ENCODE measurements at regions not wholly inside any gene's neighbourhood (a gene's known extent, or its start where the extent isn't known, plus 50 kb on each side); places are given as distances from the start of the nearest gene placed in this dataset.

DNA sequence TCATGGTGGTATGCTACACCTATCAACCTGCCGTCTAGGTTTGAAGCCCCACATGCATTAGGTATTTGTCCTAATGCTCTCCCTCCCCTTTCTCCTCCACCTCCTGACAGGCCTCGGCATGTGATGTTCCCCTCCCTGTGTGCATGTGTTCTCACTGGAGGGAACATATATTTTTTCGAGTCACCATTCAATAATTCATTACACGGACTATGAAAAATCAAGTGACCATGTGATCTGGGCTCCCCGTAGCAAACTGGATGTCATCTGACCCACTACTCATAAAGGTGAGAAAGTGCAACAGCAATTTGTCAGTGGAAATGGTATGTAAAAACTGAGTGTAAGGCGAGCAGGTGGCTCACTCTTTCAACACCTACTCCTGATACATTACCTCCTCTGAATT lies 224.3 kb upstream of the RASGRP1 start:
- POLR2A ChIA-PET: no interaction called here
- TF ChIP-seq REST (IDR thresholded peaks at IDR 0.05; ENCODE audit: borderline replicate concordance in 1 of 2, low read depth in 1 of 2, low read length in 2 of 2): no peak
- no peak for TF ChIP-seq ZNF766 (CRISPR knock-in tag; IDR thresholded peaks at IDR 0.05; ENCODE audit: borderline replicate concordance)
- TF ChIP-seq, protein P1, sequence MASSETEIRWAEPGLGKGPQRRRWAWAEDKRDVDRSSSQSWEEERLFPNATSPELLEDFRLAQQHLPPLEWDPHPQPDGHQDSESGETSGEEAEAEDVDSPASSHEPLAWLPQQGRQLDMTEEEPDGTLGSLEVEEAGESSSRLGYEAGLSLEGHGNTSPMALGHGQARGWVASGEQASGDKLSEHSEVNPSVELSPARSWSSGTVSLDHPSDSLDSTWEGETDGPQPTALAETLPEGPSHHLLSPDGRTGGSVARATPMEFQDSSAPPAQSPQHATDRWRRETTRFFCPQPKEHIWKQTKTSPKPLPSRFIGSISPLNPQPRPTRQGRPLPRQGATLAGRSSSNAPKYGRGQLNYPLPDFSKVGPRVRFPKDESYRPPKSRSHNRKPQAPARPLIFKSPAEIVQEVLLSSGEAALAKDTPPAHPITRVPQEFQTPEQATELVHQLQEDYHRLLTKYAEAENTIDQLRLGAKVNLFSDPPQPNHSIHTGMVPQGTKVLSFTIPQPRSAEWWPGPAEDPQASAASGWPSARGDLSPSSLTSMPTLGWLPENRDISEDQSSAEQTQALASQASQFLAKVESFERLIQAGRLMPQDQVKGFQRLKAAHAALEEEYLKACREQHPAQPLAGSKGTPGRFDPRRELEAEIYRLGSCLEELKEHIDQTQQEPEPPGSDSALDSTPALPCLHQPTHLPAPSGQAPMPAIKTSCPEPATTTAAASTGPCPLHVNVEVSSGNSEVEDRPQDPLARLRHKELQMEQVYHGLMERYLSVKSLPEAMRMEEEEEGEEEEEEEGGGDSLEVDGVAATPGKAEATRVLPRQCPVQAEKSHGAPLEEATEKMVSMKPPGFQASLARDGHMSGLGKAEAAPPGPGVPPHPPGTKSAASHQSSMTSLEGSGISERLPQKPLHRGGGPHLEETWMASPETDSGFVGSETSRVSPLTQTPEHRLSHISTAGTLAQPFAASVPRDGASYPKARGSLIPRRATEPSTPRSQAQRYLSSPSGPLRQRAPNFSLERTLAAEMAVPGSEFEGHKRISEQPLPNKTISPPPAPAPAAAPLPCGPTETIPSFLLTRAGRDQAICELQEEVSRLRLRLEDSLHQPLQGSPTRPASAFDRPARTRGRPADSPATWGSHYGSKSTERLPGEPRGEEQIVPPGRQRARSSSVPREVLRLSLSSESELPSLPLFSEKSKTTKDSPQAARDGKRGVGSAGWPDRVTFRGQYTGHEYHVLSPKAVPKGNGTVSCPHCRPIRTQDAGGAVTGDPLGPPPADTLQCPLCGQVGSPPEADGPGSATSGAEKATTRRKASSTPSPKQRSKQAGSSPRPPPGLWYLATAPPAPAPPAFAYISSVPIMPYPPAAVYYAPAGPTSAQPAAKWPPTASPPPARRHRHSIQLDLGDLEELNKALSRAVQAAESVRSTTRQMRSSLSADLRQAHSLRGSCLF (CRISPR knock-in tag; IDR thresholded peaks at IDR 0.05; ENCODE audit: borderline replicate concordance): no peak
- TF ChIP-seq, protein P2, sequence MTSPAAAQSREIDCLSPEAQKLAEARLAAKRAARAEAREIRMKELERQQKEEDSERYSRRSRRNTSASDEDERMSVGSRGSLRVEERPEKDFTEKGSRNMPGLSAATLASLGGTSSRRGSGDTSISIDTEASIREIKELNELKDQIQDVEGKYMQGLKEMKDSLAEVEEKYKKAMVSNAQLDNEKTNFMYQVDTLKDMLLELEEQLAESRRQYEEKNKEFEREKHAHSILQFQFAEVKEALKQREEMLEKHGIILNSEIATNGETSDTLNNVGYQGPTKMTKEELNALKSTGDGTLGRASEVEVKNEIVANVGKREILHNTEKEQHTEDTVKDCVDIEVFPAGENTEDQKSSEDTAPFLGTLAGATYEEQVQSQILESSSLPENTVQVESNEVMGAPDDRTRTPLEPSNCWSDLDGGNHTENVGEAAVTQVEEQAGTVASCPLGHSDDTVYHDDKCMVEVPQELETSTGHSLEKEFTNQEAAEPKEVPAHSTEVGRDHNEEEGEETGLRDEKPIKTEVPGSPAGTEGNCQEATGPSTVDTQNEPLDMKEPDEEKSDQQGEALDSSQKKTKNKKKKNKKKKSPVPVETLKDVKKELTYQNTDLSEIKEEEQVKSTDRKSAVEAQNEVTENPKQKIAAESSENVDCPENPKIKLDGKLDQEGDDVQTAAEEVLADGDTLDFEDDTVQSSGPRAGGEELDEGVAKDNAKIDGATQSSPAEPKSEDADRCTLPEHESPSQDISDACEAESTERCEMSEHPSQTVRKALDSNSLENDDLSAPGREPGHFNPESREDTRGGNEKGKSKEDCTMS (CRISPR knock-in tag; conservative IDR thresholded peaks at IDR 0.05): no peak
- no peak for TF ChIP-seq TMF1 (CRISPR knock-in tag; IDR thresholded peaks at IDR 0.05; ENCODE audit: low read depth)
- no peak for TF ChIP-seq ZFX (CRISPR knock-in tag; IDR thresholded peaks at IDR 0.05; ENCODE audit: low read depth)
- no peak for TF ChIP-seq STAG1 (CRISPR knock-in tag; IDR thresholded peaks at IDR 0.05)
- TF ChIP-seq THRA (CRISPR knock-in tag; IDR thresholded peaks at IDR 0.05; ENCODE audit: borderline replicate concordance): no peak
- no peak for TF ChIP-seq NFKBIZ (CRISPR knock-in tag; IDR thresholded peaks at IDR 0.05)
- no peak for TF ChIP-seq NR0B2 (CRISPR knock-in tag; IDR thresholded peaks at IDR 0.05)
- TF ChIP-seq ZNF788 (CRISPR knock-in tag; IDR thresholded peaks at IDR 0.05; ENCODE audit: borderline replicate concordance): no peak
- TF ChIP-seq MAFF (IDR thresholded peaks at IDR 0.05; ENCODE audit: low read depth, low read length): no peak

More for the DNA sequence above, 224.3 kb upstream of the RASGRP1 start:
- in situ Hi-C loops (cut with HindIII; ENCODE audit: extremely low pct_ligation_motif_present, low pct_unique_long_range_greater_than_20kb): no loop called here
- no peaks in the 10 kb centered on the region for H3K36me3 ChIP-seq (replicated peaks in 1 of 2; ENCODE audit: control insufficient read depth in 1 of 2, insufficient read depth in 2 of 2, low read length in 2 of 2)
- BruUV-seq (replicated peaks): no TSS peak
- ATAC-seq (no peak), FAIRE-seq (no peak), DNase-seq (ENCODE audit: low spot score) (no peak)
- H2AFZ ChIP-seq (ENCODE audit: low read length): no peak overlapping the region
- H4K20me1 ChIP-seq (ENCODE audit: insufficient read depth, low read length): no peaks in the 10 kb centered on the region
- CTCF ChIA-PET (ENCODE audit: low intra/inter-chr PET ratio, low total read pairs): no interaction called here
- no peaks in the 10 kb centered on the region for H3K4me1 ChIP-seq (ENCODE audit: insufficient read depth, low read length)
- intact Hi-C loops (cut with micrococcal nuclease; ENCODE audit: unreplicated experiment): no loop called here
- H3K4me2 ChIP-seq (ENCODE audit: low read depth, low read length): no peak overlapping the region
- H3K27ac ChIP-seq (ENCODE audit: extremely low read length, insufficient read depth, low read length): no peak overlapping the region
- H3K79me2 ChIP-seq (ENCODE audit: insufficient read depth, low read length): no peaks in the 10 kb centered on the region
- no peak overlapping the region for H3K4me3 ChIP-seq (replicated peaks in 1 of 3; ENCODE audit: insufficient read depth in 1 of 3, low read depth in 2 of 3, low read length in 3 of 3)
- H3K27me3 ChIP-seq (ENCODE audit: control insufficient read depth in 1 of 2, insufficient read depth in 2 of 2, low read length in 2 of 2): no peaks in the 10 kb centered on the region
- WGBS (ENCODE audit: low lambda C conversion rate): 16% methylated on average over 6 of the region's 6 CpGs
- H3K9me3 ChIP-seq (ENCODE audit: low read length): no peaks in the 10 kb centered on the region
- no peak overlapping the region for H3K9ac ChIP-seq (ENCODE audit: insufficient read depth, low read depth, low read length)
